ENCODE measurements at regions not wholly inside any gene's neighbourhood (a gene's known extent, or its start where the extent isn't known, plus 50 kb on each side); places are given as distances from the start of the nearest gene placed in this dataset.
A peak's percentile ranks its signal among the peaks of the same experiment; 100 is the strongest.

DNA sequence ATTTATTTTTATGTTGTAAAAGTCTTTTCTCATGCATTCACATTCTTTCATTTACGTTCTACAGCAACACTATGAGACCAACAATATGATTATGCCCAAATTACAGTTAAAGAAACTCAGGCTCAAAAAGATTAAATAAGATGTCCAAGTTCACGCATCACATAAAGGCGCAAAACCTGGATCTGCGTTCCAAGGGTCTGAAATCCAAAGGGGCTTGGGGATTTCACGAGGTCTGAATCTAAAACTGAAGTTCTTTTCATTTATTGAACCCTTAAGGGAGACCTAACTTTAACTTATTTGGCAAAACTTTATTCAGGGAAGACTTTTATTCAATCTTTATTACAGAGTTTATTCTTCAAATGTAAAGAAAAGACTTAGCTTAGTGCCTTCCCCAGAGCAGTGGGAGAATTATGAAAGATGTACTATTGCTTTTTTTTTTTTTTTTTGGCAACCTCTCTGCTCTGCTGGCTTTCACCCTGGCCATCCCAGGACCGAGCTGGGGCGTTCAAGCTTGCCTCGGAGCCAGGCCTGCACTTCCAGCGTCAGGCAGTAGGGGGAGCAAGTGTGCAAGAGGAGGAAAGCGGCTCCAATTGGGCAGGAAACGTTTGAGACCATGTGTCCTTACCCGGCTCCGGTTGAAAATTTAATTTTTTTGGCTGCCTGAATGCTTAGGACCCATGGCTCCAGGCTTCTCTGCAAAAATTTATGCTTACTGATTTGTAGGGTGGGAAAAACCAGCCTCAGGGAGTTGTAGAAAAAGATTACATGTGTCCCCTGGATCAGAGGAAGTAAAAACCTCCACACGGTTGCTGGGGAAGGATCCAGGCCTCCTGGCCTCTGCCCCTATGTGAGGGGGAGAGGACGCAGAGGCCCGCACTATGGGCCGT lies 344.3 kb upstream of the KLF3 start (continued):
- TF ChIP-seq, protein P1, sequence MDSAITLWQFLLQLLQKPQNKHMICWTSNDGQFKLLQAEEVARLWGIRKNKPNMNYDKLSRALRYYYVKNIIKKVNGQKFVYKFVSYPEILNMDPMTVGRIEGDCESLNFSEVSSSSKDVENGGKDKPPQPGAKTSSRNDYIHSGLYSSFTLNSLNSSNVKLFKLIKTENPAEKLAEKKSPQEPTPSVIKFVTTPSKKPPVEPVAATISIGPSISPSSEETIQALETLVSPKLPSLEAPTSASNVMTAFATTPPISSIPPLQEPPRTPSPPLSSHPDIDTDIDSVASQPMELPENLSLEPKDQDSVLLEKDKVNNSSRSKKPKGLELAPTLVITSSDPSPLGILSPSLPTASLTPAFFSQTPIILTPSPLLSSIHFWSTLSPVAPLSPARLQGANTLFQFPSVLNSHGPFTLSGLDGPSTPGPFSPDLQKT (CRISPR knock-in tag; IDR thresholded peaks at IDR 0.05; ENCODE audit: borderline replicate concordance), result no peak
- TF ChIP-seq ZNF292 (CRISPR knock-in tag; IDR thresholded peaks at IDR 0.05; ENCODE audit: borderline replicate concordance, low read depth) (no peak), SIX4 (CRISPR knock-in tag; IDR thresholded peaks at IDR 0.05) (no peak), RBFOX2 (IDR thresholded peaks at IDR 0.05; ENCODE audit: low read depth, low read length) (no peak), SNAPC2 (CRISPR knock-in tag; IDR thresholded peaks at IDR 0.05) (no peak), HOXA9 (CRISPR knock-in tag; IDR thresholded peaks at IDR 0.05; ENCODE audit: borderline replicate concordance) (no peak), MEF2D (CRISPR knock-in tag; IDR thresholded peaks at IDR 0.05) (0 out of 2 replicates have a peak, but pooled peaks have one; percentile 42), KLF9 (CRISPR knock-in tag; IDR thresholded peaks at IDR 0.05; ENCODE audit: low read depth) (no peak), MLLT10 (CRISPR knock-in tag; IDR thresholded peaks at IDR 0.05) (no peak), ZNF672 (CRISPR knock-in tag; IDR thresholded peaks at IDR 0.05) (no peak), ETV6 (CRISPR knock-in tag; conservative IDR thresholded peaks at IDR 0.05) (no peak)
- TF ChIP-seq, protein P2, sequence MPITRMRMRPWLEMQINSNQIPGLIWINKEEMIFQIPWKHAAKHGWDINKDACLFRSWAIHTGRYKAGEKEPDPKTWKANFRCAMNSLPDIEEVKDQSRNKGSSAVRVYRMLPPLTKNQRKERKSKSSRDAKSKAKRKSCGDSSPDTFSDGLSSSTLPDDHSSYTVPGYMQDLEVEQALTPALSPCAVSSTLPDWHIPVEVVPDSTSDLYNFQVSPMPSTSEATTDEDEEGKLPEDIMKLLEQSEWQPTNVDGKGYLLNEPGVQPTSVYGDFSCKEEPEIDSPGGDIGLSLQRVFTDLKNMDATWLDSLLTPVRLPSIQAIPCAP (CRISPR knock-in tag; IDR thresholded peaks at IDR 0.05; ENCODE audit: low read depth), result no peak
- TF ChIP-seq, protein P3, sequence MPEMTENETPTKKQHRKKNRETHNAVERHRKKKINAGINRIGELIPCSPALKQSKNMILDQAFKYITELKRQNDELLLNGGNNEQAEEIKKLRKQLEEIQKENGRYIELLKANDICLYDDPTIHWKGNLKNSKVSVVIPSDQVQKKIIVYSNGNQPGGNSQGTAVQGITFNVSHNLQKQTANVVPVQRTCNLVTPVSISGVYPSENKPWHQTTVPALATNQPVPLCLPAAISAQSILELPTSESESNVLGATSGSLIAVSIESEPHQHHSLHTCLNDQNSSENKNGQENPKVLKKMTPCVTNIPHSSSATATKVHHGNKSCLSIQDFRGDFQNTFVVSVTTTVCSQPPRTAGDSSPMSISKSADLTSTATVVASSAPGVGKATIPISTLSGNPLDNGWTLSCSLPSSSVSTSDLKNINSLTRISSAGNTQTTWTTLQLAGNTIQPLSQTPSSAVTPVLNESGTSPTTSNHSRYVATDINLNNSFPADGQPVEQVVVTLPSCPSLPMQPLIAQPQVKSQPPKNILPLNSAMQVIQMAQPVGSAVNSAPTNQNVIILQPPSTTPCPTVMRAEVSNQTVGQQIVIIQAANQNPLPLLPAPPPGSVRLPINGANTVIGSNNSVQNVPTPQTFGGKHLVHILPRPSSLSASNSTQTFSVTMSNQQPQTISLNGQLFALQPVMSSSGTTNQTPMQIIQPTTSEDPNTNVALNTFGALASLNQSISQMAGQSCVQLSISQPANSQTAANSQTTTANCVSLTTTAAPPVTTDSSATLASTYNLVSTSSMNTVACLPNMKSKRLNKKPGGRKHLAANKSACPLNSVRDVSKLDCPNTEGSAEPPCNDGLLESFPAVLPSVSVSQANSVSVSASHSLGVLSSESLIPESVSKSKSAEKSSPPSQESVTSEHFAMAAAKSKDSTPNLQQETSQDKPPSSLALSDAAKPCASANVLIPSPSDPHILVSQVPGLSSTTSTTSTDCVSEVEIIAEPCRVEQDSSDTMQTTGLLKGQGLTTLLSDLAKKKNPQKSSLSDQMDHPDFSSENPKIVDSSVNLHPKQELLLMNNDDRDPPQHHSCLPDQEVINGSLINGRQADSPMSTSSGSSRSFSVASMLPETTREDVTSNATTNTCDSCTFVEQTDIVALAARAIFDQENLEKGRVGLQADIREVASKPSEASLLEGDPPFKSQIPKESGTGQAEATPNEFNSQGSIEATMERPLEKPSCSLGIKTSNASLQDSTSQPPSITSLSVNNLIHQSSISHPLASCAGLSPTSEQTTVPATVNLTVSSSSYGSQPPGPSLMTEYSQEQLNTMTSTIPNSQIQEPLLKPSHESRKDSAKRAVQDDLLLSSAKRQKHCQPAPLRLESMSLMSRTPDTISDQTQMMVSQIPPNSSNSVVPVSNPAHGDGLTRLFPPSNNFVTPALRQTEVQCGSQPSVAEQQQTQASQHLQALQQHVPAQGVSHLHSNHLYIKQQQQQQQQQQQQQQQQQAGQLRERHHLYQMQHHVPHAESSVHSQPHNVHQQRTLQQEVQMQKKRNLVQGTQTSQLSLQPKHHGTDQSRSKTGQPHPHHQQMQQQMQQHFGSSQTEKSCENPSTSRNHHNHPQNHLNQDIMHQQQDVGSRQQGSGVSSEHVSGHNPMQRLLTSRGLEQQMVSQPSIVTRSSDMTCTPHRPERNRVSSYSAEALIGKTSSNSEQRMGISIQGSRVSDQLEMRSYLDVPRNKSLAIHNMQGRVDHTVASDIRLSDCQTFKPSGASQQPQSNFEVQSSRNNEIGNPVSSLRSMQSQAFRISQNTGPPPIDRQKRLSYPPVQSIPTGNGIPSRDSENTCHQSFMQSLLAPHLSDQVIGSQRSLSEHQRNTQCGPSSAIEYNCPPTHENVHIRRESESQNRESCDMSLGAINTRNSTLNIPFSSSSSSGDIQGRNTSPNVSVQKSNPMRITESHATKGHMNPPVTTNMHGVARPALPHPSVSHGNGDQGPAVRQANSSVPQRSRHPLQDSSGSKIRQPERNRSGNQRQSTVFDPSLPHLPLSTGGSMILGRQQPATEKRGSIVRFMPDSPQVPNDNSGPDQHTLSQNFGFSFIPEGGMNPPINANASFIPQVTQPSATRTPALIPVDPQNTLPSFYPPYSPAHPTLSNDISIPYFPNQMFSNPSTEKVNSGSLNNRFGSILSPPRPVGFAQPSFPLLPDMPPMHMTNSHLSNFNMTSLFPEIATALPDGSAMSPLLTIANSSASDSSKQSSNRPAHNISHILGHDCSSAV (CRISPR knock-in tag; IDR thresholded peaks at IDR 0.05; ENCODE audit: borderline replicate concordance), result no peak
- TF ChIP-seq, protein P4, sequence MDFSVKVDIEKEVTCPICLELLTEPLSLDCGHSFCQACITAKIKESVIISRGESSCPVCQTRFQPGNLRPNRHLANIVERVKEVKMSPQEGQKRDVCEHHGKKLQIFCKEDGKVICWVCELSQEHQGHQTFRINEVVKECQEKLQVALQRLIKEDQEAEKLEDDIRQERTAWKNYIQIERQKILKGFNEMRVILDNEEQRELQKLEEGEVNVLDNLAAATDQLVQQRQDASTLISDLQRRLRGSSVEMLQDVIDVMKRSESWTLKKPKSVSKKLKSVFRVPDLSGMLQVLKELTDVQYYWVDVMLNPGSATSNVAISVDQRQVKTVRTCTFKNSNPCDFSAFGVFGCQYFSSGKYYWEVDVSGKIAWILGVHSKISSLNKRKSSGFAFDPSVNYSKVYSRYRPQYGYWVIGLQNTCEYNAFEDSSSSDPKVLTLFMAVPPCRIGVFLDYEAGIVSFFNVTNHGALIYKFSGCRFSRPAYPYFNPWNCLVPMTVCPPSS (IDR thresholded peaks at IDR 0.05), result no peak
